ENCODE measurements at regions not wholly inside any gene's neighbourhood (a gene's known extent, or its start where the extent isn't known, plus 50 kb on each side); places are given as distances from the start of the nearest gene placed in this dataset.

GRCh38 chr14:22426711-22427110, 162.3 kb downstream of the DAD1 start:
- TF ChIP-seq CTCF (IDR thresholded peaks at IDR 0.05; ENCODE audit: extremely low read depth, insufficient read depth, missing control alignments) = no peak
- in situ Hi-C loops (cut with MboI; ENCODE audit: low pct_unique_long_range_greater_than_20kb, low sequenced_read_pairs, unreplicated experiment) = no loop called here
- no peak for DNase-seq (ENCODE audit: low spot score)

GRCh38 chr14:22423958-22424357, 165.1 kb downstream of the DAD1 start:
- in situ Hi-C loops (cut with MboI; ENCODE audit: low pct_unique_long_range_greater_than_20kb, low sequenced_read_pairs, unreplicated experiment) = no loop called here
- no peak for TF ChIP-seq CTCF (IDR thresholded peaks at IDR 0.05; ENCODE audit: extremely low read depth, insufficient read depth, missing control alignments)
- no peak for DNase-seq (ENCODE audit: low spot score)

- TF ChIP-seq CTCF (IDR thresholded peaks at IDR 0.05; ENCODE audit: extremely low read depth, insufficient read depth, missing control alignments) = no peak
- no peak for DNase-seq (ENCODE audit: low spot score)
- in situ Hi-C loops (cut with MboI; ENCODE audit: low pct_unique_long_range_greater_than_20kb, low sequenced_read_pairs, unreplicated experiment) = no loop called here
Observed at GRCh38 chr14:22422238-22422637, 166.8 kb downstream of the DAD1 start.

- TF ChIP-seq CTCF (IDR thresholded peaks at IDR 0.05; ENCODE audit: extremely low read depth, insufficient read depth, missing control alignments) = no peak
- DNase-seq (ENCODE audit: low spot score) = no peak
- in situ Hi-C loops (cut with MboI; ENCODE audit: low pct_unique_long_range_greater_than_20kb, low sequenced_read_pairs, unreplicated experiment) = no loop called here
Observed at GRCh38 chr14:22420598-22421186, 168.3 kb downstream of the DAD1 start.

- DNase-seq (ENCODE audit: low spot score) = no peak
- in situ Hi-C loops (cut with MboI; ENCODE audit: low pct_unique_long_range_greater_than_20kb, low sequenced_read_pairs, unreplicated experiment) = no loop called here
- TF ChIP-seq CTCF (IDR thresholded peaks at IDR 0.05; ENCODE audit: extremely low read depth, insufficient read depth, missing control alignments) = no peak
Observed at GRCh38 chr14:22419620-22420019, 169.4 kb downstream of the DAD1 start.

GRCh38 chr14:22418631-22419030, 170.4 kb downstream of the DAD1 start:
- in situ Hi-C loops (cut with MboI; ENCODE audit: low pct_unique_long_range_greater_than_20kb, low sequenced_read_pairs, unreplicated experiment) = no loop called here
- TF ChIP-seq CTCF (IDR thresholded peaks at IDR 0.05; ENCODE audit: extremely low read depth, insufficient read depth, missing control alignments) = no peak
- DNase-seq (ENCODE audit: low spot score) = peak; percentile 23

- TF ChIP-seq CTCF (IDR thresholded peaks at IDR 0.05; ENCODE audit: extremely low read depth, insufficient read depth, missing control alignments) = no peak
- no peak for DNase-seq (ENCODE audit: low spot score)
- in situ Hi-C loops (cut with MboI; ENCODE audit: low pct_unique_long_range_greater_than_20kb, low sequenced_read_pairs, unreplicated experiment) = no loop called here
Observed at GRCh38 chr14:22417914-22418313, 171.1 kb downstream of the DAD1 start.

All from GM13977 (cell line).